SK-N-SH treated with all-trans-retinoic acid at 6 μM for 48 hours (cell line): ENCODE measurements at regions not wholly inside any gene's neighbourhood (a gene's known extent, or its start where the extent isn't known, plus 50 kb on each side); places are given as distances from the start of the nearest gene placed in this dataset.

Source experiments
- ARNTL ChIP-seq: fragments of 450-650 bp; formaldehyde crosslinking; IDR thresholded peaks from 2 replicates; pipeline ENCODE4 v1.5.0; 2020; ENCODE audit warnings: low read depth, mild to moderate bottlenecking, moderate library complexity, borderline replicate concordance
- BACH2 ChIP-seq: fragments of 250-450 bp; sonication (Bioruptor Pico); IDR thresholded peaks from 2 replicates; pipeline ENCODE4 v1.9.0; 2021; ENCODE audit warnings: mild to moderate bottlenecking, borderline replicate concordance
- ESRRG ChIP-seq: fragments of 250-450 bp; sonication (Bioruptor Pico); IDR thresholded peaks from 2 replicates; pipeline ENCODE4 v1.6.1; 2021; ENCODE audit warnings: mild to moderate bottlenecking
- TCF4 ChIP-seq: fragments of 250-450 bp; sonication (Bioruptor Pico); IDR thresholded peaks from 2 replicates; pipeline ENCODE4 v1.8.0; 2021; ENCODE audit warnings: mild to moderate bottlenecking, moderate library complexity, borderline replicate concordance
- TOX ChIP-seq: fragments of 250-450 bp; sonication (Bioruptor Pico); IDR thresholded peaks from 2 replicates; pipeline ENCODE4 v1.8.0; 2021; ENCODE audit warnings: mild to moderate bottlenecking, moderate library complexity, borderline replicate concordance
- ZFP3 ChIP-seq: fragments of 250-450 bp; sonication (Bioruptor Pico); IDR thresholded peaks from 2 replicates; pipeline ENCODE4 v1.5.0; 2020; ENCODE audit warnings: mild to moderate bottlenecking, moderate library complexity

GRCh38 chr3:56957522-56957921, 102.9 kb upstream of the SPATA12 start:
- TF ChIP-seq ESRRG (CRISPR knock-in tag) (no peak), ARNTL (no peak), TOX (CRISPR knock-in tag) (no peak), ZFP3 (CRISPR knock-in tag) (0 out of 2 replicates have a peak, but pooled peaks have one; percentile 64), BACH2 (CRISPR knock-in tag) (no peak), TCF4 (CRISPR knock-in tag) (no peak)
